H1 (cell line): ENCODE measurements at regions not wholly inside any gene's neighbourhood (a gene's known extent, or its start where the extent isn't known, plus 50 kb on each side); places are given as distances from the start of the nearest gene placed in this dataset.
A peak's percentile ranks its signal among the peaks of the same experiment; 100 is the strongest.

Experiments used
- CTCF ChIA-PET: fragments of 300-600 bp; sonication (Branson Sonifier 250); formaldehyde crosslinking; loops from one replicate; lab custom pipeline; 2021; ENCODE audit not compliant: partially characterized antibody; lab: Charles Lee
- POLR2A ChIA-PET: fragments of 300-600 bp; sonication (Branson Sonifier 250); formaldehyde crosslinking; loops from one replicate; lab custom pipeline; 2021; ENCODE audit warnings: inconsistent platforms; ENCODE audit not compliant: partially characterized antibody; lab: Charles Lee
- DNase-seq, 2 experiments: peaks; one replicate each; pipeline versions ENCODE4 v3.0.0 to v3.0.0-alpha.2; 2010 to 2022; ENCODE audit warnings: low spot score in 2 of 2, low read depth in 1 of 2, mixed read lengths in 1 of 2
- FAIRE-seq: peaks from 2 replicates; lab custom pipeline; 2011; peaks lifted over from hg19 to GRCh38; lab: Jason Lieb, UNC
- H2AFZ ChIP-seq: 2 replicates; pipeline ENCODE4 v1.8.1; 2012; ENCODE audit warnings: low read length, inconsistent platforms
- H2AK5ac ChIP-seq: 2 replicates; pipeline ENCODE4 v1.6.1; 2013; ENCODE audit warnings: low read depth, low read length
- H2BK120ac ChIP-seq: replicated peaks from 2 replicates; pipeline ENCODE3; 2013; ENCODE audit warnings: low read depth, low read length, inconsistent platforms
- H2BK12ac ChIP-seq: 2 replicates; pipeline ENCODE4 v1.6.1; 2013; ENCODE audit warnings: low read depth, low read length
- H2BK15ac ChIP-seq: 2 replicates; pipeline ENCODE4 v1.6.1; 2013; ENCODE audit warnings: low read length
- H2BK20ac ChIP-seq: 2 replicates; pipeline ENCODE4 v1.6.1; 2013; ENCODE audit warnings: low read length
- H2BK5ac ChIP-seq: 2 replicates; pipeline ENCODE4 v1.6.1; 2013; ENCODE audit warnings: low read depth, low read length
- H3K14ac ChIP-seq: 2 replicates; pipeline ENCODE4 v1.6.1; 2013; ENCODE audit warnings: inconsistent platforms; ENCODE audit not compliant: insufficient read length
- H3K18ac ChIP-seq: 2 replicates; pipeline ENCODE4 v1.6.1; 2013; ENCODE audit warnings: low read length; ENCODE audit errors: extremely low read depth
- H3K23ac ChIP-seq: 2 replicates; pipeline ENCODE4 v1.6.1; 2013; ENCODE audit warnings: inconsistent platforms; ENCODE audit not compliant: insufficient read length
- H3K23me2 ChIP-seq: 2 replicates; pipeline ENCODE4 v1.6.1; 2013; ENCODE audit warnings: low read depth, low read length
- H3K27ac ChIP-seq: 2 replicates; pipeline ENCODE4 v1.6.1; 2011; ENCODE audit warnings: low read depth, low read length, inconsistent platforms
- H3K27me3 ChIP-seq, 4 experiments: replicated peaks in 1 of 4; 1 replicate in 1 of 4; 2 replicates in 3 of 4; pipeline versions ENCODE4 v1.6.1 to v1.8.1; 2011 to 2013; ENCODE audit warnings: low read length in 3 of 4, mild to moderate bottlenecking in 3 of 4, inconsistent platforms in 2 of 4, mixed read lengths in 2 of 4, moderate library complexity in 1 of 4; ENCODE audit not compliant: control insufficient read depth in 3 of 4, insufficient read depth in 3 of 4; ENCODE audit errors: extremely low read depth in 1 of 4
- H3K36me3 ChIP-seq, 4 experiments: 2 replicates each; pipeline versions ENCODE4 v1.6.1 to v1.8.1; 2011 to 2013; ENCODE audit warnings: mild to moderate bottlenecking in 4 of 4, low read length in 3 of 4, moderate library complexity in 2 of 4, control low read depth in 1 of 4, inconsistent platforms in 1 of 4; ENCODE audit not compliant: insufficient read depth in 4 of 4, control insufficient read depth in 2 of 4
- H3K4ac ChIP-seq: replicated peaks from 2 replicates; pipeline ENCODE3; 2013; ENCODE audit warnings: low read length, low read depth, mixed read lengths, inconsistent platforms; ENCODE audit not compliant: insufficient read length
- H3K4me1 ChIP-seq, 4 experiments: replicated peaks in 1 of 4; 1 replicate in 1 of 4; 2 replicates in 3 of 4; pipeline versions ENCODE4 v1.6.1 to v1.8.1; 2011 to 2013; ENCODE audit warnings: low read length in 3 of 4, inconsistent platforms in 2 of 4, mixed read lengths in 1 of 4; ENCODE audit not compliant: insufficient read depth in 4 of 4, control insufficient read depth in 3 of 4
- H3K4me2 ChIP-seq, 2 experiments: 2 replicates each; pipeline versions ENCODE4 v1.6.1 to v1.8.1; 2011 to 2013; ENCODE audit warnings: low read depth in 2 of 2, low read length in 2 of 2, control low read depth in 1 of 2, inconsistent platforms in 1 of 2, mild to moderate bottlenecking in 1 of 2; ENCODE audit not compliant: insufficient read depth in 1 of 2
- H3K4me3 ChIP-seq, 4 experiments: fragments of 200-600, 300-600 bp in 1 of 4; sonication (generic), shearing (Covaris generic), sonication (Bioruptor Twin) in 1 of 4; 2 replicates each; pipeline versions ENCODE4 v1.5.1 to v1.8.1; 2011 to 2016; ENCODE audit warnings: low read length in 4 of 4, low read depth in 3 of 4, control low read depth in 2 of 4, inconsistent platforms in 2 of 4, mild to moderate bottlenecking in 2 of 4, mixed read lengths in 1 of 4, moderate library complexity in 1 of 4; ENCODE audit not compliant: insufficient read depth in 2 of 4; ENCODE audit errors: extremely low read depth in 1 of 4
- H3K56ac ChIP-seq: replicated peaks from 2 replicates; pipeline ENCODE3; 2013; ENCODE audit warnings: low read depth, mild to moderate bottlenecking, mixed read lengths, low read length, inconsistent platforms; ENCODE audit not compliant: insufficient read length
- H3K79me1 ChIP-seq: 2 replicates; pipeline ENCODE4 v1.6.1; 2013; ENCODE audit warnings: low read depth, low read length, control low read depth
- H3K79me2 ChIP-seq, 2 experiments: 2 replicates each; pipeline versions ENCODE4 v1.6.1 to v1.8.1; 2012 to 2013; ENCODE audit warnings: low read length in 2 of 2, mild to moderate bottlenecking in 2 of 2, inconsistent platforms in 1 of 2; ENCODE audit not compliant: insufficient read depth in 2 of 2, control insufficient read depth in 1 of 2
- H3K9ac ChIP-seq, 4 experiments: replicated peaks in 1 of 4; 1 replicate in 1 of 4; 2 replicates in 3 of 4; pipeline versions ENCODE4 v1.6.1 to v1.8.1; 2011 to 2013; ENCODE audit warnings: low read depth in 3 of 4, low read length in 3 of 4, control low read depth in 2 of 4, mild to moderate bottlenecking in 2 of 4, moderate library complexity in 2 of 4, inconsistent platforms in 1 of 4; ENCODE audit errors: extremely low read depth in 1 of 4
- H3K9me3 ChIP-seq, 2 experiments: 2 replicates each; pipeline versions ENCODE4 v1.6.1 to v1.8.1; 2012 to 2013; ENCODE audit warnings: mild to moderate bottlenecking in 2 of 2, moderate library complexity in 2 of 2, control low read depth in 1 of 2, inconsistent platforms in 1 of 2, low read depth in 1 of 2, low read length in 1 of 2, mixed read lengths in 1 of 2; ENCODE audit not compliant: insufficient read depth in 2 of 2
- H4K20me1 ChIP-seq, 2 experiments: replicated peaks in 1 of 2; 2 replicates each; pipeline versions ENCODE3 to v1.8.1; 2011 to 2013; ENCODE audit warnings: inconsistent platforms in 2 of 2, low read length in 2 of 2, mild to moderate bottlenecking in 1 of 2; ENCODE audit not compliant: insufficient read depth in 2 of 2, control insufficient read depth in 1 of 2
- H4K5ac ChIP-seq: 2 replicates; pipeline ENCODE4 v1.6.1; 2013; ENCODE audit warnings: low read length, low read depth, mixed read lengths, inconsistent platforms; ENCODE audit not compliant: insufficient read length
- H4K8ac ChIP-seq: 2 replicates; pipeline ENCODE4 v1.8.0; 2013; ENCODE audit warnings: mild to moderate bottlenecking, moderate library complexity, low read length, inconsistent platforms; ENCODE audit not compliant: insufficient read depth; ENCODE audit errors: extremely low read depth
- H4K91ac ChIP-seq: replicated peaks from 2 replicates; pipeline ENCODE3; 2013; ENCODE audit warnings: low read length, mixed read lengths, inconsistent platforms; ENCODE audit not compliant: insufficient read length
- BCL11A ChIP-seq, 2 experiments: IDR thresholded peaks; one replicate each; pipeline ENCODE4 v1.6.1; 2011; ENCODE audit warnings: low read depth in 2 of 2, low read length in 2 of 2, mild to moderate bottlenecking in 2 of 2
- CBX8 ChIP-seq: fragments of 300-800, 300-1000 bp; sonication (generic); IDR thresholded peaks from 2 replicates; pipeline ENCODE4 v1.7.1; 2016; ENCODE audit warnings: low read depth, low read length, borderline replicate concordance
- CHD1 ChIP-seq: IDR thresholded peaks from 2 replicates; pipeline ENCODE4 v1.6.1; 2012; ENCODE audit warnings: low read depth, low read length, improper control_type of control experiment
- CHD2 ChIP-seq: IDR thresholded peaks from 2 replicates; pipeline ENCODE4 v1.6.1; 2012; ENCODE audit warnings: low read length, improper control_type of control experiment
- CTBP2 ChIP-seq: IDR thresholded peaks from 2 replicates; pipeline ENCODE4 v1.7.0; 2011; ENCODE audit warnings: borderline replicate concordance, mild to moderate bottlenecking, moderate library complexity, mixed read lengths, low read length; ENCODE audit not compliant: insufficient read depth, insufficient read length
- HDAC2 ChIP-seq, 2 experiments: fragments of 300-600 bp in 1 of 2; sonication (generic) in 1 of 2; IDR thresholded peaks; 2 replicates each; pipeline ENCODE4 v1.6.1; 2011 to 2012; ENCODE audit warnings: low read depth in 2 of 2, low read length in 2 of 2, mild to moderate bottlenecking in 2 of 2, moderate library complexity in 2 of 2, borderline replicate concordance in 1 of 2, inconsistent platforms in 1 of 2
- KDM1A ChIP-seq: fragments of 200-600, 300-600 bp; sonication (generic); IDR thresholded peaks from 2 replicates; pipeline ENCODE4 v1.7.1; 2016; ENCODE audit warnings: mild to moderate bottlenecking, low read length, borderline replicate concordance
- POLR2A ChIP-seq, 2 experiments: IDR thresholded peaks; 1 replicate in 1 of 2; 2 replicates in 1 of 2; pipeline ENCODE4 v1.6.1; 2011; ENCODE audit warnings: low read depth in 2 of 2, low read length in 2 of 2, mild to moderate bottlenecking in 2 of 2; ENCODE audit errors: control extremely low read depth in 1 of 2
- POU5F1 ChIP-seq: IDR thresholded peaks from 2 replicates; pipeline ENCODE4 v1.6.1; 2011; ENCODE audit warnings: low read depth, mild to moderate bottlenecking, low read length, moderate library complexity
- SIX5 ChIP-seq: IDR thresholded peaks from 2 replicates; pipeline ENCODE4 v1.6.1; 2011; ENCODE audit warnings: mild to moderate bottlenecking, low read depth, low read length
- TAF7 ChIP-seq: optimal IDR thresholded peaks from 2 replicates; pipeline ENCODE3; 2011; ENCODE audit warnings: low read depth, mild to moderate bottlenecking, inconsistent platforms, low read length, moderate library complexity, borderline replicate concordance
- TCF12 ChIP-seq: IDR thresholded peaks from 2 replicates; pipeline ENCODE4 v1.6.1; 2011; ENCODE audit warnings: low read depth, mild to moderate bottlenecking, low read length
- WGBS, 2 experiments: shearing (Covaris generic) in 1 of 2; methylation state at CpG; one replicate each; pipeline versions ENCODE4 v1.1.6 to v1.1.7; 2013 to 2015; ENCODE audit warnings: low lambda C conversion rate in 2 of 2, mixed read lengths in 2 of 2, inconsistent platforms in 1 of 2, low coverage in 1 of 2, missing lambda C conversion rate in 1 of 2; ENCODE audit not compliant: insufficient replicate concordance in 2 of 2, insufficient coverage in 1 of 2, insufficient read length in 1 of 2; ENCODE audit errors: extremely low coverage in 1 of 2, missing lambda C conversion rate in 1 of 2; 5-methylcytosine and 5-hydroxymethylcytosine counted together

- ChIA-PET POLR2A (interaction anchor here (1.1 kb wide), 1 partner anchor 31 kb away, joined by 3 read pairs; no protein-coding TSS in a partner anchor), CTCF (interaction anchor here (1.0 to 4.1 kb wide), 5 partner anchors 31 to 513 kb away, joined by 3 to 15 read pairs (median 6); no protein-coding TSS in a partner anchor)
- Histone ChIP-seq H2BK12ac (no peak overlapping the region), H3K4ac (no peak overlapping the region), H3K9me3 (no peaks in the 10 kb centered on the region), H3K23ac (no peak overlapping the region), H3K36me3 (no peaks in the 10 kb centered on the region), H2BK5ac (no peak overlapping the region), H4K91ac (peak overlapping the region; percentile 29), H2AK5ac (no peak overlapping the region), H3K4me3 (no peak overlapping the region), H3K56ac (no peak overlapping the region), H2AFZ (no peak overlapping the region), H4K5ac (no peak overlapping the region), H3K9ac (no peak overlapping the region), H3K27ac (no peak overlapping the region), H3K79me2 (no peaks in the 10 kb centered on the region), H4K20me1 (no peaks in the 10 kb centered on the region), H3K79me1 (no peaks in the 10 kb centered on the region), H4K8ac (no peak overlapping the region), H3K4me1 (peaks cover 9 to 17% (median 11%) of the 10 kb centered on the region in 4 experiments), H2BK120ac (no peak overlapping the region), H3K27me3 (peaks cover 0 to 12% (median 1%) of the 10 kb centered on the region in 4 experiments; a peak in 3 of 7 replicates), H3K4me2 (peak overlapping the region; percentile 1 to 18; a peak in 2 of 4 replicates), H2BK20ac (no peak overlapping the region), H2BK15ac (no peak overlapping the region), H3K14ac (no peak overlapping the region), H3K18ac (no peak overlapping the region), H3K23me2 (no peaks in the 10 kb centered on the region)
- no peak for DNase-seq
- FAIRE-seq, result no peak
- TF ChIP-seq CHD1 (no peak), KDM1A (no peak), POLR2A (IDR thresholded peaks at IDR 0.05; ENCODE audit: control extremely low read depth in 1 of 2, low read depth in 2 of 2, low read length in 2 of 2) (no peak), TCF12 (no peak), BCL11A (IDR thresholded peaks at IDR 0.05; ENCODE audit: low read depth in 2 of 2, low read length in 2 of 2) (no peak), HDAC2 (IDR thresholded peaks at IDR 0.05; ENCODE audit: borderline replicate concordance in 1 of 2, low read depth in 2 of 2, low read length in 2 of 2) (no peak), CBX8 (no peak), CHD2 (no peak), CTBP2 (no peak), SIX5 (no peak), TAF7 (no peak), POU5F1 (no peak)
- 76% methylated on average over 9 of the region's 9 CpGs; no CpG with 5 or more reads in 1 of the 2 experiments for WGBS, 2 experiments
Measured at GRCh38 chr20:23203951-23204730, 118.0 kb upstream of the CD93 start.
